ENCODE measurements at regions not wholly inside any gene's neighbourhood (a gene's known extent, or its start where the extent isn't known, plus 50 kb on each side); places are given as distances from the start of the nearest gene placed in this dataset.

DNA sequence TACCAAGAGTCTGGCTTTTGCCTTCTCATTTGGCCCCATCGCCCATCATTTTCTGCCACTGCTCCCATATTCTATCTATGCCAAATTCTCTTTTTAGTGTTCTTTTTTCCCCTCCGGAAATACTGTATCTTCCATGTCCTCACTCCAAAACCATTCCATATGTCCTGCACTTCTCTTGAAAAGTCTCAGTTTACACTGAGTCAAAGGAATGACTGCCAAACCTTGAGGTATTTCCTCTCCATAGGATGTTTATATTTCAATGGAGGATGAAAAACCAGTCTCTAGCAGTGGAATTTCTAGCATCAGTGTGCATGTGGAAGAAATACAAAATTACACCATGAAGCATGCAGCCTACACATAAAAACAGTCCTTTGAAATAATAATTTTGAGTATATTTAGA lies 121.4 kb upstream of the PHYHIPL start:
- H3K4me1 ChIP-seq = no peaks in the 10 kb centered on the region
- H3K4me3 ChIP-seq = no peak overlapping the region
- no peak for DNase-seq
- intact Hi-C loops (cut with DNase I; ENCODE audit: low total_unique reads) = no loop called here
- H3K27ac ChIP-seq = no peak overlapping the region
- no peaks in the 10 kb centered on the region for H3K36me3 ChIP-seq
- H3K27me3 ChIP-seq = no peaks in the 10 kb centered on the region
- no peaks in the 10 kb centered on the region for H3K9me3 ChIP-seq
- TF ChIP-seq CTCF (IDR thresholded peaks at IDR 0.05) = no peak

DNA sequence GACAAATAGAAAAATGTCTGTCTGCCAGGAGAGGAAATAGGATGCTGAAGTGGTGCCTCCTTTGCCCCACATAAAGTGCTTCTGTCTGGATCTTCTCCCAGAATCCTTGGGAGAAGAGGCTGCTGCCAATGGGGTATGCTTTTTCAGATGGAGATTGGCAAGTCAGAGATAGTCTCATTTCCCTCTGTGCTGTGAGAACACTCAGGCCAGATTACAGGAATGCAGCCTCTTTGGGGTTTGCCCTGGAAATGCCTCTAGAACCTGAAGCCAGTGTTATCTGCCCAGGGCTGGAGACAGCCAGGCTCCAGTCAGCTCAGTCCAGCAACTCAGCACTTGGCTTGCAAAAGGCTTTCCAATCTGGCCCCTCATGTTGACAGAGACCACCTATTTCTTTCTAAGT lies 119.1 kb upstream of the PHYHIPL start:
- no peaks in the 10 kb centered on the region for H3K27me3 ChIP-seq
- H3K4me3 ChIP-seq = no peak overlapping the region
- H3K4me1 ChIP-seq = no peaks in the 10 kb centered on the region
- intact Hi-C loops (cut with DNase I; ENCODE audit: low total_unique reads) = no loop called here
- H3K27ac ChIP-seq = no peak overlapping the region
- no peak for TF ChIP-seq CTCF (IDR thresholded peaks at IDR 0.05)
- DNase-seq = no peak
- no peaks in the 10 kb centered on the region for H3K9me3 ChIP-seq
- H3K36me3 ChIP-seq = no peaks in the 10 kb centered on the region

DNA sequence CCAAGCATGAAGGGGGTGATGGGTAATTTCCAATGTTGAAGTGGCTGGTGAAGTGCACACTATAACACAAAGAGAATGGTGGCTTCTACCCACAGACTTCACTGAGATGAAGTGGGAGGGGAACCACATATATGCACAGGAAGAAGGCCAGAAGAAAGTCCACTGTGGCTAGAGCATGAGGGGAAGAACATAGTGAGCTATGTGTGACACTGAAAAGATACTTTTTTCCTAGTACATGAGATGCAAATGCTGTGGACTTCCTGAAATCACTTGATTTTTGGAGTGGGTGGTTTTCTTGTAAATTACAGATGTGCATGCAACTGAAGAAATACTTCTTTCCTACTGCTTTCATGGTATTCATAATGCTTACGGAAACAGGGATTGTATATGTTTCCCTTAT lies 115.6 kb upstream of the PHYHIPL start:
- no peak for TF ChIP-seq CTCF (IDR thresholded peaks at IDR 0.05)
- Histone ChIP-seq H3K36me3 (no peaks in the 10 kb centered on the region), H3K27me3 (no peaks in the 10 kb centered on the region), H3K9me3 (no peaks in the 10 kb centered on the region), H3K4me1 (no peaks in the 10 kb centered on the region), H3K4me3 (no peak overlapping the region), H3K27ac (no peak overlapping the region)
- DNase-seq = no peak
- intact Hi-C loops (cut with DNase I; ENCODE audit: low total_unique reads) = no loop called here

DNA sequence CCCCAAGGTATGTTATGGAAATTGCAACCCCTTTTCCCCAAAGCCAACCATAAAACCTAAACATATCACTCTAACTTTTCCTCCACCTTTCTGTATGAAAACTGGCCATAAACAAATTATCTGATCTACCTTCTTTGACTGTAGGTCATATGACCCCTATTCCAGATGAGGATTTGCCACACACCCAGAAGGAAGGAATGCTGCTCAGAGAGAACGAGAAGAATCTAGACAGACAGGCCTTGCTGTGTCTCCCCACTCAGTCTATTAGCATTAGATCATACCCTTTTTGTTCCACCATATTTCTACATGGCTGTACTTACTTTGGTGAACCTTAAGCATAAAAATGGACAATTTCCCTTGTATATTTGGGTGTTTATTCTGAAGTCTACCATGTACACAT lies 113.0 kb upstream of the PHYHIPL start:
- Histone ChIP-seq H3K4me3 (no peak overlapping the region), H3K36me3 (no peaks in the 10 kb centered on the region), H3K9me3 (no peaks in the 10 kb centered on the region), H3K27ac (no peak overlapping the region), H3K4me1 (no peaks in the 10 kb centered on the region), H3K27me3 (no peaks in the 10 kb centered on the region)
- DNase-seq = no peak
- intact Hi-C loops (cut with DNase I; ENCODE audit: low total_unique reads) = no loop called here
- no peak for TF ChIP-seq CTCF (IDR thresholded peaks at IDR 0.05)

- no peaks in the 10 kb centered on the region for H3K4me1 ChIP-seq
- TF ChIP-seq CTCF (IDR thresholded peaks at IDR 0.05) = no peak
- no peak for DNase-seq
- no peak overlapping the region for H3K4me3 ChIP-seq
- no peaks in the 10 kb centered on the region for H3K9me3 ChIP-seq
- intact Hi-C loops (cut with DNase I; ENCODE audit: low total_unique reads) = no loop called here
- no peaks in the 10 kb centered on the region for H3K27me3 ChIP-seq
- H3K27ac ChIP-seq = no peak overlapping the region
- H3K36me3 ChIP-seq = no peaks in the 10 kb centered on the region
Measured at GRCh38 chr10:59064080-59064692, 112.3 kb upstream of the PHYHIPL start.

Measured in tibial artery (tissue), 4 donors.